Inflammatory macrophage treated with lipopolysaccharide for 1 hour (primary cell): ENCODE measurements at regions not wholly inside any gene's neighbourhood (a gene's known extent, or its start where the extent isn't known, plus 50 kb on each side); places are given as distances from the start of the nearest gene placed in this dataset.
"Not testable (repeated sequence)": the region's sequence is repeated elsewhere in the genome, so short reads cannot be mapped to it uniquely, and the experiment has no call there.

Source experiments
- DNase-seq, 2 donors: peaks; one replicate each; pipeline ENCODE4 v3.0.0-alpha.2; 2020 to 2022

DNA sequence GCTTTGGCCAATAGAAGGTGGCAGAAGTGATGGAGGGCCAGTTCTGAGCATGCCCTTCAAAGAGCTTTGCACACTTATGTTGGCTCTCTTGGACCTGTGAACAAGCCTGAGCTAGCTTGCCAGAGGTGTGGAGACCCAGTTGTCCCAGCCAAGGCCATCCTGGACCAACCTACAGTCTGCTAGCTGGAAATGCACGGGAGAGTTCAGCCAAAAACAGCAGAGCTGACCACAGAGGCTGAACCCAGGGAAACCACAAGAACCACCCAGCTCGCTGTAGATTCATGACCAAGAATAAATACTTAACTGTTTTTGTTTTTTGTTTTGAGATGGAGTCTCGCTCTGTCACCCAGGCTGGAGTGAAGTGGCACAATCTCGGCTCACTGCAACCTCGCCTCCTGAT is 65.4 kb upstream of the HAND1 start:
- DNase-seq: no peak

DNA sequence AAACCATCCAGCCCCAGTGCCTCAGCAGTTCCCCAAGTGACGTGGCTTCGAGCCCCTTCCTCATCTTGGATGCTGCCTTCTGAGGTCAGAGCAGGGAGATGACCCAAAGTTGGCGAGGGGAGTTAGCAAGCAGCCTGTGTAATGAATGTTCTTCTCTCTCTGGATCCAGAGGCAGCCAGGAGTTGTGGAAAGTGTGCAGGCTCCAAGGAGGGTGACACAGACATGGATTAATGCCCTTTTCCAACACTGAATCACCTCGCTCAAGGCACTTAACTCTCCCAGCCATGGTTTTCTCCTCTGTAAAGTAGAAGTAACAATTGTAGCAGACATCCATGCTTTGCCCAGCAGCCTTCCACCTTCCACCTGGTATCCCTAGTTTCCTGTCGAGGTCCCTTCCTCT is 64.6 kb upstream of the HAND1 start:
- no peak for DNase-seq

DNA sequence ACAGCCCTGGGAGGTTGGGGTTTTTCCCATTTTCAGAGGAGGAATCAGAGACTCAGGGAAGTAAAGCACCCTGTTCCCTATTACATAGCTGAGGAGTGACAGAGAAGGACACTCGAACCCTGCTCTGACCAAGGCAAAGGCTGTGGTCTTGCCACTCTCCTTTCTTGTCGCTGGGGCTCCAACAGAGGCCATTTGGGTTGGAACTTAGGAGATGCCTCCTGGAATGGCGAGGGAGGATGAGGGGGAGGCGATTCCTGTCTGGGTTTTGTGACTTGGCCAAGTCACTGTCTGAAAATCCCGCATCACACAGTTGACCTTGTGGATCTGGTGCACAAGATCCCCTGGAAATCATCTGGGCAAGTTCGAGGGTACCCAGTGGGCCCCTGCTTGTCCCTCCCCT is 64.0 kb upstream of the HAND1 start:
- no peak for DNase-seq

DNA sequence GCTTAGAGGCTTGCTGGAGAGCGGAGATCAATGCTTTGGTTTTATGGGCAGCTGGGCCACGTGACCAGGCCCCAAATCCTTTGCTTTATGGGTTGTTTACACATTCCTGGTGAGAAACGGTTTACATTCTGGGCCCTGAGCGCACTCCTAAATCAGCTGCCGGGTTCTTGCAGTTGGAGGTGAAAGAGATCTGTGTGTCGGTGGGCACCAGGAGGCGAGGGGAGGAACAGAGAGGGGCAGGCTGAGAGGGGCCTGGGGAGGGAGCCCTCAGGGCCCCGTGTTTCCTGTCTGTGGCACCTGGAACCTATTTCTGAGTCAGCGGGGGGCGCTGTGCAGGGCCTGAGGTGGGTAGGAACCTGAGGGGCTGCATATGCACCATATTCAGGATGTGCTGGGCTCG is 63.5 kb upstream of the HAND1 start:
- no peak for DNase-seq

DNA sequence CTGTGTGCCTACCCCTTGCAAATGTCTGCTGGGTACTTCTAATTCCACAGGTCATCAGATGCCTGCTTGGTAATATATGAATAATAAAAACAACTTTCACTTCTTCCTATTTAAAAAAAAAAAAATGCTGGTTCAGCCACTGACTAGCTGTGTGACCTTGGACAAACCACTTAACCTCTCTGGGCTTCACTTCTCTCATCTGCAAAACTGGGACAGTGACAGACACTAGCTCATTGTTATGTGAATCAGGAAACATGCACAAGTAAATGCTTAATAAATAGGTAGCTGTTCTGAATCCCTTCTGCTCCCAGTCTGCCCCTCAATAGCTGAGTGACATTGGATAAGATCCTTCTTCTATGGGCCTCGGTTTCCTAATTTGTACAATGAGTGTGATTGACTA is 62.6 kb upstream of the HAND1 start:
- no peak for DNase-seq

DNA sequence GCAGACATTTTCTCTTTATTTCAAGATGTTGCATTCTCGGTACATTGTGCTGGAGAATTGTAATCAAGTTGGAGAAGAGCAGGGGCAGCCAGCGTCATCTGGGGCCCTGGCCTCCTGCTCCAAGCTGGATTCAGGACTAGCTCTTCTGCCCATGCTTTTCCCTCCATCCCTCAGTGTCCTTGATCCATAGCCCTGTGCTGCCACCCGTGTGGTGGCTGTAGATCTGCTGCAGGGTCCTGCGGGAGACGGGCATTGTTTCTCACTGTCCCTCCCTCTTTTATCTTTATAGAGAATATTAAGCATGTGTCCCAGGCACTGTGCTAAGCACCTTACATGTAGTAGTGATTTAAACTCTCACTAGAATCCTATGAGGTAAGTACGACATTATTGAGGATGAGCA is 60.5 kb upstream of the HAND1 start:
- no peak for DNase-seq

DNA sequence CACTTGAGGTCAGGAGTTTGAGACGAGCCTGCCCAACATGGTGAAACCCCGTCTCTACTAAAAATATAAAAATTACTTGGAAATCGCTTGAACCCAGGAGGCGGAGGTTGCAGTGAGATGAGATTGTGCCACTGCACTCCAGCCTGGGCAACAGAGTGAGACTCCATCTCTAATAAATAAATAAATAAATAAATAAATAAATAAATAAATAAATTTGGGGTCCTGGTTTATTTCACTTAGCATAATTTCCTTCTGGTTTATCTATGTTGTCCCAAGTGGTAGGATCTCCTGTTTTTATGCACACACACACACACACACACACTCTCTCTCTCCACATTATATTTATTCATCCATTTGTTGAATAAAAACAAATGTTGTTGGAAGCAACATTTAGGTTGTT is 58.4 kb upstream of the HAND1 start:
- DNase-seq: not testable (repeated sequence)

DNA sequence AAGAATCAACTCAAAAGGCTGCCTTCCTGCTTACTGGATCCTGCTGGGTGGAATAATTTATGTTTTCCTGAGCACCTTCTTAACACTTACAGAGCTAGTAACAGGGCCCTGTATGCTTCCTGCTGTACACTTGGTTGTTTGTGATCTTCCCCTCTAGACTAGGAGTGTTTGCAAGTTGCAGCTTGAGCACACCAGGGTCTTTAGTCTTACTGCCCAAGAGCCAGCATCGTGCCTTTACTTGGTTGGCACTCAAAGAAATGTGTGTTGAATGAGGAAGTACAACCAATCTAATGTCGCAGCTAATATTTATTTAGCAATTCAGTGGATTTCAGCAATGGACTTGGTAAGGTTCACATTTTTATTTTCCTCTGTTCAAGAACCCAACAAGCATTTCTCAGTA is 57.5 kb upstream of the HAND1 start:
- peak in 1 of 2 donors; percentile 22 for DNase-seq

DNA sequence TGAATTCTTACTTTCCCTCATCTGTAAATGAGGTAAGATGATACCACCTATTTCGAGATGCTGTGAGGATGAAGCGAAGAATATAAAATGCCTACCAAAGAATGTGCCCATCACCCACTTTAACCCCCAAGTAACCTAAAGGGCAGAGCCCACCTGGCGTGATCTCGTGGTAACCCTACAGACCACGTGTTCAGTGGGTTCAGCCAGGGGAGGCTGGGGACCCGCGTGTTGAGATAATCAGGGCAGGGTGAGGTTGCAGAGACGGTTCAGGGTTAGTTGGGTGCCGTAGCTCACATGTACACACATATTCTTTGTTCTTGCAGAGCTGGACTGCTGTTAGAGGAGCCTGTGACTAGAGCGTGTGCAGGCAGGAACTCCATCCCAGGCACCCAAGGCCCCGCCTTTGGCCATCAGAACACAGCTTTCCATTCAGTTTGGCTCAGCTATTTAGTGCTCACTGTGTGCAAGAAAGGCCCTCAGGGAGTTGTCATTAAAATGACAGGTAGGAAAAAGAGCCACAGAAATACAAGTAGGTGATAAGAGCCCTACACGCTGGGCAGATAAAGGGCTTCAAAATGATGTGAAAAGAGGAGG is 56.5 kb upstream of the HAND1 start:
- DNase-seq: no peak

DNA sequence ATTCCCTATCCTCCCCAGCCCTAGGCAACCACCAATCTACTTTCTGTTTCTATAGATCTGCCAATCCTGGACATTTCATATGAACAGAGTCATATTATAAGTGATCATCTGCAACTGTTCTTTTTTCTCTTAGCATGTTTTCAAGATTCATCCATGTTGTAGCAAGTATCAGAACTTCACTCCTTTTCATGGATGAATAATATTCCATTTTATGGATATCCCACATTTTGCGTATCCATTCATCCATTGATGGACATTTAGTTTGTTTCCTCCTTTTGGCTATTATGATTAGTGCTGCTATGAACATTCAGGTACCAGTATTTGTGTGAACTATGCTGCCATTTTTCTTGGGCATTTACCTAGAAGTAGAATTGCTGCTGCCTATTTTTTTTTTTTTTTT is 51.3 kb upstream of the HAND1 start:
- DNase-seq: no peak

DNA sequence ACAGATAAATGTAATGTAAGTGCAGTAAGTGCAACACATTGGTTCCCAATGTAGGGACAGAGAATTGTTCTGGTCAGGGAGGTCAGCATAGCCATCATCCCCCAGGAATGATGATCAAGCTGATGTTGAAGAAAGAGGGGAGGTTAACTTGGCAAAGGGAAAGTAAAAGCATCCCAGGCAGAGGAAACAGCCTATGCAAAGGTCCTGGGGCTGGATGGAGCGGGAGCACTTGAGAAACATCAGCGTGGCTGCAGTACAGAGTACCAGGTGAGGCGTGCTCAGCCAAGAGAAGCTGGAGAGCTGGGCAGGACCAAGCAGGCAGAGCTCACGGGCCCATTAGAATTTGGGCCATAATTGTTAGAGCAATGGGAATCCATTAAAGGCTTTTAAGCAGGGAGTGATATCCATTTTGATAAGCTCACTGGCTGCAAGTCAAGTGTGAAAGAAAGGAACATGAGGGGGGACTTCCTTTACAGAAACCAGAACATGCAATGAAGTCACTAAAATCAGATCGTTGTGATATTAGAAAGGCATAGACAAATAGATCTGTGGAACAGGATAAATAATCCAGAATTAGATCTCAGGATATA is 50.1 kb upstream of the HAND1 start:
- no peak for DNase-seq
